ENCODE measurements at regions not wholly inside any gene's neighbourhood (a gene's known extent, or its start where the extent isn't known, plus 50 kb on each side); places are given as distances from the start of the nearest gene placed in this dataset.

DNA sequence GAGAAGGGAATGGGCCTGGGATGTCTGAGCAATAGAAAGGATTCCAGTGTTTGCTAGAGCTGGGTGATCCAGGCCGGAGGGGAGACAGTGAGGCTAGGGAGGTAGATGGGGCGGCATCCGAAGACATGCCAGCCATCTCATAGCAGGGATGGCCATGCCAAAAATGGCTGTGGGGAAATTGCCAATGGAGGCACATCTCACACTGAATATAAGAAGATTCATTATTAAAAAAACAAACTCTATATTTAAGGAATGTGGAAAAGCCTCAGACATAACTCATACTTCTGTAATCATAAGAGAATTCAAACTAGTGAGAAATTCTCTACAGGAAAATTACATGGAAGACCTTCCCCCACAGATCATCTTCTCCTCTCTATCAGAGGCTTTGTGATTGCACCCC lies 289.2 kb downstream of the FGF9 start:
- DNase-seq (ENCODE audit: low read depth): no peak
- H3K4me3 ChIP-seq (replicated peaks; ENCODE audit: low read depth, low read length): no peak overlapping the region
- TF ChIP-seq, protein P1, sequence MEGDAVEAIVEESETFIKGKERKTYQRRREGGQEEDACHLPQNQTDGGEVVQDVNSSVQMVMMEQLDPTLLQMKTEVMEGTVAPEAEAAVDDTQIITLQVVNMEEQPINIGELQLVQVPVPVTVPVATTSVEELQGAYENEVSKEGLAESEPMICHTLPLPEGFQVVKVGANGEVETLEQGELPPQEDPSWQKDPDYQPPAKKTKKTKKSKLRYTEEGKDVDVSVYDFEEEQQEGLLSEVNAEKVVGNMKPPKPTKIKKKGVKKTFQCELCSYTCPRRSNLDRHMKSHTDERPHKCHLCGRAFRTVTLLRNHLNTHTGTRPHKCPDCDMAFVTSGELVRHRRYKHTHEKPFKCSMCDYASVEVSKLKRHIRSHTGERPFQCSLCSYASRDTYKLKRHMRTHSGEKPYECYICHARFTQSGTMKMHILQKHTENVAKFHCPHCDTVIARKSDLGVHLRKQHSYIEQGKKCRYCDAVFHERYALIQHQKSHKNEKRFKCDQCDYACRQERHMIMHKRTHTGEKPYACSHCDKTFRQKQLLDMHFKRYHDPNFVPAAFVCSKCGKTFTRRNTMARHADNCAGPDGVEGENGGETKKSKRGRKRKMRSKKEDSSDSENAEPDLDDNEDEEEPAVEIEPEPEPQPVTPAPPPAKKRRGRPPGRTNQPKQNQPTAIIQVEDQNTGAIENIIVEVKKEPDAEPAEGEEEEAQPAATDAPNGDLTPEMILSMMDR (IDR thresholded peaks at IDR 0.05; ENCODE audit: low read length, missing control alignments): no peak

DNA sequence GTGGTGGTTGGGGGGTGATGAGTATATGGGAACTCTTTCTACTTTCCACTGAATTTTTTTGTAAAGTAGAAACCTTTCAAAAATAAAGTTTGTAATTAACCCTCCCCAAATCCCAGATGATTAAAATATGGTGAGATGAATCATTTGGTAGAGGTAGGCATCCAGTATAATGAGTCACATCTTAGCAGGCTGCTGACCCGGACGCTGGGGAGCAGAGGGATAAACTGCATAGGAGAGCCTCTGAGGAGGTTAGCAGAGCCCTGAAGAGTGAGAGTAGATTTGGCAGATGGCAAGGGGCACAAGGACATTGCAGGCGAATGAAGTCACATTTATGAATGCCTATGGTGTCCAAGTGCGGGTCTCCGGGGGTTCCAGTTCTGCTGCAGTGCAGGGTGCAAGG lies 293.8 kb downstream of the FGF9 start:
- H3K4me3 ChIP-seq (replicated peaks; ENCODE audit: low read depth, low read length): no peak overlapping the region
- DNase-seq (ENCODE audit: low read depth): no peak
- TF ChIP-seq, protein P1 (IDR thresholded peaks at IDR 0.05; ENCODE audit: low read length, missing control alignments): no peak

DNA sequence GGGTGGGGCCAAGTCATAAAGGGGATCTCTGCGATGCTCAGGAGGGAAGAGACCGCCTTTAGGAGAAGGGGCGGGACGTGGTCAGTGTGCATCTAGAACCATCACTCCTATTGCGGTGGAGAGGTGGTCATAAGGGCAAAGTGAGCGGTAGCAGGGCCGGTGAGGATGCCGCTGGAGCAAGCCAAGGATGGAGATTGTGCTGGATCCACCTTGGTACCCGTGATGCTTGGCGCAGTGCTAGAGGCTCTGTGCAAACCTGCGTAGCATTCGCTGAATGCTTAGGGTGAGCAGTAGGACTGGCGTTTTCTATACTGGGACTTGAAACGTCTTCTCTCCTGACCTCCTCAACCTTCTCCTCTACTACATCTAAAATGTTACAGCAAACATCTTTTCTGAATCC lies 294.2 kb downstream of the FGF9 start:
- no peak for DNase-seq (ENCODE audit: low read depth)
- no peak overlapping the region for H3K4me3 ChIP-seq (replicated peaks; ENCODE audit: low read depth, low read length)
- TF ChIP-seq, protein P1 (IDR thresholded peaks at IDR 0.05; ENCODE audit: low read length, missing control alignments): no peak

DNA sequence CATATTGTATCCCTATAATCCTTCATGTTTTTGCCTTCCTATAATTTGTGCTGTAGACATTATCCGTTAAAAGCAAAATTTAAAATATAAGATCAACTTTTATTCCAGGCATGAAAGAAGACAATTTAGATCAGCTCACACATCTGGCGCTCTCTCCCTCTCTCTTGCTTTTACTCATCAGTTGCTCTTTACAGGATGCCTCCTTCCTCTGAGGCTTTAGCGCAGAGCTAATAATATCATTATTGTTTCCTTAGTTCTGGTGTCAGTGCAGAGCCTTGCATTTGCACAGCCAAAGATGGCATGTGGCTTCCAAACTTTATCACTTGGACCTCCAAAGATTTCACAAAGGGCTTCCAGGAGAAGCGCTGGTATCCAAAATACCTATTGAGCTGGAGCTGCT lies 295.1 kb downstream of the FGF9 start:
- no peak overlapping the region for H3K4me3 ChIP-seq (replicated peaks; ENCODE audit: low read depth, low read length)
- TF ChIP-seq, protein P1 (IDR thresholded peaks at IDR 0.05; ENCODE audit: low read length, missing control alignments): no peak
- no peak for DNase-seq (ENCODE audit: low read depth)

DNA sequence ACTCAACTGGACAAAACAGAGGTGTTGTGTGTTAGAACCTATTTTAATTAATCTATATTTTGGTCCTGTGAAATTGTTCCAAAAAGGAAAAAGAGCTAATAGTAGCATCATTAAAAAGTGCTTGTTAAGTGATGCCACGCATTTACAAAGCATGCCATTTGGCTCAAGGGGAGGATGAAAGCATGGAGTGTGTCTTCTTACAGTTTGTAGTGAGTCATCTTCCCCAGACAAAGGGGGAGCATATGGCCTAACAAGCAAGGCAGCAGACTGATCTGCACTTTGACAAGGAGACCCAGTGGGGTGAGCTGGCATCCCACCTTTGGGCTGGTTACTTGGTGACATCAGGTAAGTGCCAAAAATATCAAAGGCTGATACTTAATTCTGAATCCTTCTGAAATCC lies 297.0 kb downstream of the FGF9 start:
- DNase-seq (ENCODE audit: low read depth): no peak
- H3K4me3 ChIP-seq (replicated peaks; ENCODE audit: low read depth, low read length): no peak overlapping the region
- TF ChIP-seq, protein P1 (IDR thresholded peaks at IDR 0.05; ENCODE audit: low read length, missing control alignments): no peak

DNA sequence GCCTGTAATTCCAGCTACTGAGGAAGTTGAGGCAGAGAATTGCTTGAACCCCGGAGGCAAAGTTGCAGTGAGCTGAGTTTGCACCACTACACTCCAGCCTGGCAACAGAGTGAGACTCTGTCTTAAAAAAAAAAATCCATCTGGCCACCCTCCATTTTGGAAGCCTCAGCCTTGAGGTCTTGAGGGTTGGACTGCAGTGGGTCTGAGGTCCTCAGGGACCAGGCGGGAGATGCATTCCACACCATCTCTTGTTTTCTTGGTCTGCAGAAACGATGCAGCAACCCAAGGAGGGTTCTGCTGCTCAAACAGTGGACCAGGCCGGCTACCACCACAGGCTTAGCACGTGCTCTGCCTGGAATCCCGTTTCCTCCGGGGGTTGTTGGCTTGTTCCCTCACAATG lies 299.3 kb downstream of the FGF9 start:
- no peak overlapping the region for H3K4me3 ChIP-seq (replicated peaks; ENCODE audit: low read depth, low read length)
- no peak for DNase-seq (ENCODE audit: low read depth)
- TF ChIP-seq, protein P1 (IDR thresholded peaks at IDR 0.05; ENCODE audit: low read length, missing control alignments): no peak

DNA sequence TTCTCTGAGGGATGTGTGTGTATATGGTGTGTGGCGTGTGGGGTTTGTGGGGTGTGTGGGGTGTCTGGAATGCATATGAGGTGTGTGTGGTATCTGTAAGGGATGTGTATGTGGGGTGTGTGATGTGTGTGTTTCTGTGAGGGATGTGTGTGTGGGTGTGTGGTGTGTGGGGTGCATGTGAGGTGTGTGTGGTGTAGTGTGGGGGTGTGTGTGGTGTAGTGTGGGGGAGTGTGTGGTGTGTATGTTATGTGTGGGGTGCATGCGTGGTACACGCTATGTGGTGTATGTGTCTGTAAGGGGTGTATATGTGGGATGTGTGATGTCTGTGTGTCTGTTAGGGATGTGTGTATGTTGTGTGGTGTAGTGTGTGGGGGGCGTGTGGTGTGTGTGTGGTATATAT lies 300.0 kb downstream of the FGF9 start:
- no peak for DNase-seq (ENCODE audit: low read depth)
- H3K4me3 ChIP-seq (replicated peaks; ENCODE audit: low read depth, low read length): no peak overlapping the region
- TF ChIP-seq, protein P1 (IDR thresholded peaks at IDR 0.05; ENCODE audit: low read length, missing control alignments): no peak
